ENCODE measurements at regions not wholly inside any gene's neighbourhood (a gene's known extent, or its start where the extent isn't known, plus 50 kb on each side); places are given as distances from the start of the nearest gene placed in this dataset.

GRCh38 chr2:42908518-42909200 lies 116.3 kb upstream of the HAAO start:
- TF ChIP-seq CTCF (conservative IDR thresholded peaks at IDR 0.05; ENCODE audit: low read depth in 2 of 2), result no peak
- no peak for TF ChIP-seq EZH2phosphoT487 (IDR thresholded peaks at IDR 0.05; ENCODE audit: unreplicated experiment)
- TF ChIP-seq POLR2AphosphoS5 (IDR thresholded peaks at IDR 0.05; ENCODE audit: low read depth), result no peak
- TF ChIP-seq REST (IDR thresholded peaks at IDR 0.05; ENCODE audit: unreplicated experiment), result no peak
- TF ChIP-seq EZH2 (IDR thresholded peaks at IDR 0.05; ENCODE audit: low read depth, unreplicated experiment), result no peak
- TF ChIP-seq, protein P1, sequence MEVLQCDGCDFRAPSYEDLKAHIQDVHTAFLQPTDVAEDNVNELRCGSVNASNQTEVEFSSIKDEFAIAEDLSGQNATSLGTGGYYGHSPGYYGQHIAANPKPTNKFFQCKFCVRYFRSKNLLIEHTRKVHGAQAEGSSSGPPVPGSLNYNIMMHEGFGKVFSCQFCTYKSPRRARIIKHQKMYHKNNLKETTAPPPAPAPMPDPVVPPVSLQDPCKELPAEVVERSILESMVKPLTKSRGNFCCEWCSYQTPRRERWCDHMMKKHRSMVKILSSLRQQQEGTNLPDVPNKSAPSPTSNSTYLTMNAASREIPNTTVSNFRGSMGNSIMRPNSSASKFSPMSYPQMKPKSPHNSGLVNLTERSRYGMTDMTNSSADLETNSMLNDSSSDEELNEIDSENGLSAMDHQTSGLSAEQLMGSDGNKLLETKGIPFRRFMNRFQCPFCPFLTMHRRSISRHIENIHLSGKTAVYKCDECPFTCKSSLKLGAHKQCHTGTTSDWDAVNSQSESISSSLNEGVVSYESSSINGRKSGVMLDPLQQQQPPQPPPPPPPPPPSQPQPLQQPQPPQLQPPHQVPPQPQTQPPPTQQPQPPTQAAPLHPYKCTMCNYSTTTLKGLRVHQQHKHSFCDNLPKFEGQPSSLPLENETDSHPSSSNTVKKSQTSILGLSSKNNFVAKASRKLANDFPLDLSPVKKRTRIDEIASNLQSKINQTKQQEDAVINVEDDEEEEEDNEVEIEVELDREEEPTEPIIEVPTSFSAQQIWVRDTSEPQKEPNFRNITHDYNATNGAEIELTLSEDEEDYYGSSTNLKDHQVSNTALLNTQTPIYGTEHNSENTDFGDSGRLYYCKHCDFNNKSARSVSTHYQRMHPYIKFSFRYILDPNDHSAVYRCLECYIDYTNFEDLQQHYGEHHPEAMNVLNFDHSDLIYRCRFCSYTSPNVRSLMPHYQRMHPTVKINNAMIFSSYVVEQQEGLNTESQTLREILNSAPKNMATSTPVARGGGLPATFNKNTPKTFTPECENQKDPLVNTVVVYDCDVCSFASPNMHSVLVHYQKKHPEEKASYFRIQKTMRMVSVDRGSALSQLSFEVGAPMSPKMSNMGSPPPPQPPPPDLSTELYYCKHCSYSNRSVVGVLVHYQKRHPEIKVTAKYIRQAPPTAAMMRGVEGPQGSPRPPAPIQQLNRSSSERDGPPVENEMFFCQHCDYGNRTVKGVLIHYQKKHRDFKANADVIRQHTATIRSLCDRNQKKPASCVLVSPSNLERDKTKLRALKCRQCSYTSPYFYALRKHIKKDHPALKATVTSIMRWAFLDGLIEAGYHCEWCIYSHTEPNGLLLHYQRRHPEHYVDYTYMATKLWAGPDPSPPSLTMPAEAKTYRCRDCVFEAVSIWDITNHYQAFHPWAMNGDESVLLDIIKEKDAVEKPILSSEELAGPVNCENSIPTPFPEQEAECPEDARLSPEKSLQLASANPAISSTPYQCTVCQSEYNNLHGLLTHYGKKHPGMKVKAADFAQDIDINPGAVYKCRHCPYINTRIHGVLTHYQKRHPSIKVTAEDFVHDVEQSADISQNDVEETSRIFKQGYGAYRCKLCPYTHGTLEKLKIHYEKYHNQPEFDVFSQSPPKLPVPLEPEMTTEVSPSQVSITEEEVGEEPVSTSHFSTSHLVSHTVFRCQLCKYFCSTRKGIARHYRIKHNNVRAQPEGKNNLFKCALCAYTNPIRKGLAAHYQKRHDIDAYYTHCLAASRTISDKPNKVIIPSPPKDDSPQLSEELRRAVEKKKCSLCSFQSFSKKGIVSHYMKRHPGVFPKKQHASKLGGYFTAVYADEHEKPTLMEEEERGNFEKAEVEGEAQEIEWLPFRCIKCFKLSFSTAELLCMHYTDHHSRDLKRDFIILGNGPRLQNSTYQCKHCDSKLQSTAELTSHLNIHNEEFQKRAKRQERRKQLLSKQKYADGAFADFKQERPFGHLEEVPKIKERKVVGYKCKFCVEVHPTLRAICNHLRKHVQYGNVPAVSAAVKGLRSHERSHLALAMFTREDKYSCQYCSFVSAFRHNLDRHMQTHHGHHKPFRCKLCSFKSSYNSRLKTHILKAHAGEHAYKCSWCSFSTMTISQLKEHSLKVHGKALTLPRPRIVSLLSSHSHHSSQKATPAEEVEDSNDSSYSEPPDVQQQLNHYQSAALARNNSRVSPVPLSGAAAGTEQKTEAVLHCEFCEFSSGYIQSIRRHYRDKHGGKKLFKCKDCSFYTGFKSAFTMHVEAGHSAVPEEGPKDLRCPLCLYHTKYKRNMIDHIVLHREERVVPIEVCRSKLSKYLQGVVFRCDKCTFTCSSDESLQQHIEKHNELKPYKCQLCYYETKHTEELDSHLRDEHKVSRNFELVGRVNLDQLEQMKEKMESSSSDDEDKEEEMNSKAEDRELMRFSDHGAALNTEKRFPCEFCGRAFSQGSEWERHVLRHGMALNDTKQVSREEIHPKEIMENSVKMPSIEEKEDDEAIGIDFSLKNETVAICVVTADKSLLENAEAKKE (CRISPR knock-in tag; IDR thresholded peaks at IDR 0.05), result no peak
- no peak for TF ChIP-seq ZNF331 (CRISPR knock-in tag; IDR thresholded peaks at IDR 0.05; ENCODE audit: low read depth)

Measured in GM23338 (cell line).